Muscle layer of colon (tissue), 2 donors: ENCODE measurements at regions not wholly inside any gene's neighbourhood (a gene's known extent, or its start where the extent isn't known, plus 50 kb on each side); places are given as distances from the start of the nearest gene placed in this dataset.

Experiments
- H3K27ac ChIP-seq: one replicate; pipeline ENCODE4 v1.7.0; 2013; ENCODE audit warnings: low read depth, mild to moderate bottlenecking, low read length, moderate library complexity
- H3K27me3 ChIP-seq, 2 donors: one replicate each; pipeline ENCODE4 v1.7.0; 2013; ENCODE audit warnings: low read length in 2 of 2, mild to moderate bottlenecking in 2 of 2; ENCODE audit not compliant: insufficient read depth in 2 of 2, control insufficient read depth in 1 of 2
- H3K36me3 ChIP-seq: one replicate; pipeline ENCODE4 v1.7.0; 2013; ENCODE audit warnings: mild to moderate bottlenecking, low read length; ENCODE audit not compliant: insufficient read depth
- H3K4me1 ChIP-seq: one replicate; pipeline ENCODE4 v1.7.0; 2013; ENCODE audit warnings: mild to moderate bottlenecking, low read length; ENCODE audit not compliant: insufficient read depth
- H3K4me3 ChIP-seq, 2 donors: one replicate each; pipeline ENCODE4 v1.7.0; 2013; ENCODE audit warnings: low read length in 2 of 2, low read depth in 1 of 2, mild to moderate bottlenecking in 1 of 2, moderate library complexity in 1 of 2
- H3K9ac ChIP-seq: one replicate; pipeline ENCODE4 v1.7.0; 2013; ENCODE audit warnings: low read length
- H3K9me3 ChIP-seq: one replicate; pipeline ENCODE4 v1.7.0; 2013; ENCODE audit warnings: mild to moderate bottlenecking, low read length
- donor health status: abdominal sarcoma.
- donor health status: Adenocarcinoma of cecum.

DNA sequence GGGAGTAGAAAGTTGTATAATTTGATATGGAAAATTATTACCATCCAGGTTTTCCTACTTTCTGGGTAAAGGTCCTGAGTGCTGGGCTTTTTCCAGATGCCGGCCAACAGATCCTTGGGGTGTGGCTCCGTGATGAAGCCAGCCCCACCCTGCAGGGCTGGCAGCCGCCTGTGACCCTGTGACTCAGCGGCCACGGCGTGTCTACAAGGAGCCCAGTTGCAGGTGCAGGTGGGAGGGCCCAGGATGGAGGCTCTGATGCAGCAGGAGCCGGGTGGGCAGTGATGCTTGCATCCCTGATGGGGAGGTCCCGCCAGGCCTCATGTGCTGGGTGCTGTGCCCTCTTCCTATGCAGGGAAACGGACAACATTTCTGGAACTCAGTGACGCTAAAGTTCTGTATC lies 96.0 kb upstream of the ALKAL2 start:
- Histone ChIP-seq H3K27me3 (no peaks in the 10 kb centered on the region), H3K27ac (no peak overlapping the region), H3K4me3 (no peak overlapping the region), H3K9me3 (no peaks in the 10 kb centered on the region), H3K9ac (no peak overlapping the region), H3K4me1 (no peaks in the 10 kb centered on the region), H3K36me3 (no peaks in the 10 kb centered on the region)

DNA sequence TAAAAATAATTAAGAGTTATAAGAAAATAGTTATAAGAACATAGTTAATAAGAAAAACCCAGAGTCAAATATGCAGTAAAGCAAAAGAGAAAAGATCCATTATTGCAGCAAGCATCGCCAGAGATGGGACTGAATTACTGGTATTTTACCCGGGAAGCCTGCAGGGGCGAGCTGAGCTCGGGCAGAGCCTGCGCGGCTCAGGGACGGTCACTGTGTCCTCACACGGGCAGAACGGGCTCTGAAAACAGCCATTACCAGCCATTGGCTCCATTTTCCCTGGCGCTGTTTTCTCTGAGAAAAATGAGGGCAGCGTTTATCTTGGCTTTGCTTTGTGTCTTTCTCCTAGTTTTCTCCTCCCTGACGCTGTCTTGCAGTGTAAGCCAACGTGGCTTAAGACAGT lies 95.3 kb upstream of the ALKAL2 start:
- H3K27me3 ChIP-seq = no peaks in the 10 kb centered on the region

GRCh38 chr2:382728-383022 lies 94.8 kb upstream of the ALKAL2 start:
- H3K27ac ChIP-seq = no peak overlapping the region
- H3K4me1 ChIP-seq = no peaks in the 10 kb centered on the region
- no peak overlapping the region for H3K9ac ChIP-seq
- no peaks in the 10 kb centered on the region for H3K36me3 ChIP-seq
- H3K9me3 ChIP-seq = no peaks in the 10 kb centered on the region
- no peak overlapping the region for H3K4me3 ChIP-seq
- no peaks in the 10 kb centered on the region for H3K27me3 ChIP-seq

More for the DNA sequence above, 95.3 kb upstream of the ALKAL2 start:
- Histone ChIP-seq H3K4me3 (no peak overlapping the region), H3K4me1 (no peaks in the 10 kb centered on the region), H3K27ac (no peak overlapping the region), H3K36me3 (no peaks in the 10 kb centered on the region), H3K9ac (no peak overlapping the region), H3K9me3 (no peaks in the 10 kb centered on the region)

- H3K36me3 ChIP-seq = no peaks in the 10 kb centered on the region
- no peak overlapping the region for H3K4me3 ChIP-seq
- H3K27ac ChIP-seq = no peak overlapping the region
- no peak overlapping the region for H3K9ac ChIP-seq
- no peaks in the 10 kb centered on the region for H3K9me3 ChIP-seq
- H3K4me1 ChIP-seq = no peaks in the 10 kb centered on the region
- no peaks in the 10 kb centered on the region for H3K27me3 ChIP-seq
These were observed 94.2 kb upstream of the ALKAL2 start for GRCh38 chr2:381941-382727.

DNA sequence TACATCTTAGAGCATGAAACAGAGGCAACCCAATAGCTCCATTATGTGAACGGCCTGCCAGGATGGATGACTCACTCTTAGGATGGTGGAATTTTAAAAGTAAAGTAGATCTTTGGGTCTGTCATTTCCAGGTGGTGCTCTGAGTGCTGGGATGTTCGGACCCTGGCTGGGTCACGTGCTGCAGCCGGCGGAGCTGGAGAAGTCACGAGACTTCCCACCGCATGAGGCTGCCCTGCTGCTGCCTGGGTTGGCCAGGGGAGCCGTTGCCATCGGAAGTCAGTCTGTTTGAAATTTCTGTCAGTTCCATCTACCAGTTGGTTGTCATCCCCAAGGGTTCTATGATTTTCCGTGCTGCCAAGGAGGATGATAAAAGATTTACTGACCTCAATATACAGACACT lies 93.3 kb upstream of the ALKAL2 start:
- Histone ChIP-seq H3K9me3 (no peaks in the 10 kb centered on the region), H3K36me3 (no peaks in the 10 kb centered on the region), H3K4me1 (no peaks in the 10 kb centered on the region), H3K4me3 (no peak overlapping the region), H3K9ac (no peak overlapping the region), H3K27me3 (no peaks in the 10 kb centered on the region), H3K27ac (no peak overlapping the region)

GRCh38 chr2:380772-381171 lies 92.9 kb upstream of the ALKAL2 start:
- Histone ChIP-seq H3K27me3 (no peaks in the 10 kb centered on the region), H3K4me1 (no peaks in the 10 kb centered on the region), H3K9me3 (no peaks in the 10 kb centered on the region), H3K4me3 (no peak overlapping the region), H3K27ac (no peak overlapping the region), H3K9ac (no peak overlapping the region), H3K36me3 (no peaks in the 10 kb centered on the region)

- H3K27ac ChIP-seq = no peak overlapping the region
- no peaks in the 10 kb centered on the region for H3K36me3 ChIP-seq
- H3K27me3 ChIP-seq = no peaks in the 10 kb centered on the region
- H3K4me1 ChIP-seq = no peaks in the 10 kb centered on the region
- no peaks in the 10 kb centered on the region for H3K9me3 ChIP-seq
- no peak overlapping the region for H3K9ac ChIP-seq
- H3K4me3 ChIP-seq = no peak overlapping the region
These were observed 92.3 kb upstream of the ALKAL2 start for GRCh38 chr2:380221-380620.

DNA sequence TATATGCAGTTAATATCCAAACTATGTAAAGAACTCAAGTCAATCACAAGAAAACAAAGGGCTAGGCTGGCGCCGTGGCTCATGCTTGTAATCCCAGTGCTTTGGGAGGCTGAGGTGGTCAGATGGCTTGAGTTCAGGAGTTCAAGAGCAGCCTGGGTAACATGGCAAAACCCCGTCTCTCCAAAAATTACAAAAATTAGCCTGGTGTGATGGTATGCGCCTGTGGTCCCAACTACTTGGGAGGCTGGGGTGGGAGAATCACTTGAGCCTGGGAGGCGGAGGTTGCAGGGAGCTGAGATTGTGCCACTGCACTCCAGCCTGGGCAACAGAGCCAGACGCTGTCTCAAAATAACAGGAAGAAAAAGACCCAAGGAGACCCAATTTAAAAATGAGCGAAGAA lies 91.9 kb upstream of the ALKAL2 start:
- Histone ChIP-seq H3K36me3 (no peaks in the 10 kb centered on the region), H3K4me3 (no peak overlapping the region), H3K9me3 (no peaks in the 10 kb centered on the region), H3K27ac (no peak overlapping the region), H3K4me1 (no peaks in the 10 kb centered on the region), H3K27me3 (no peaks in the 10 kb centered on the region), H3K9ac (no peak overlapping the region)

DNA sequence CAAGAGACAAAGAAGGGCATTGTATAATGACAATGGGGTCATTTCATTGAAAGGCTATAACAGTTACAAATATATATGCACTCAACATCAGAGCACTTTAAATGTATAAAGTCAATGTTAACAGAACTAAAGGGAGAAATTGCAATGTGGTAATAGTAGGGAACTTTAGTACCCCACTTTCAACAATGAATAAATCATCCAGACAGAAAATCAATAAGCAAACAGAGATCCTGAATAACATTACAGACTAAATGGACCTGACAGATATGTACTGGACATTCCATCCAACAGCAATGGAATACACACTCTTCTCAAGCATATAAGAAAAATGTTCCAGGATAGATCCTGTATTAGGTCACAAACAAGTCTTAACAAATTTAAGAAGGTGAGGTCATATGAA lies 90.5 kb upstream of the ALKAL2 start:
- Histone ChIP-seq H3K27me3 (no peaks in the 10 kb centered on the region), H3K36me3 (no peaks in the 10 kb centered on the region), H3K4me3 (no peak overlapping the region), H3K9me3 (no peaks in the 10 kb centered on the region), H3K27ac (no peak overlapping the region), H3K9ac (no peak overlapping the region), H3K4me1 (no peaks in the 10 kb centered on the region)

DNA sequence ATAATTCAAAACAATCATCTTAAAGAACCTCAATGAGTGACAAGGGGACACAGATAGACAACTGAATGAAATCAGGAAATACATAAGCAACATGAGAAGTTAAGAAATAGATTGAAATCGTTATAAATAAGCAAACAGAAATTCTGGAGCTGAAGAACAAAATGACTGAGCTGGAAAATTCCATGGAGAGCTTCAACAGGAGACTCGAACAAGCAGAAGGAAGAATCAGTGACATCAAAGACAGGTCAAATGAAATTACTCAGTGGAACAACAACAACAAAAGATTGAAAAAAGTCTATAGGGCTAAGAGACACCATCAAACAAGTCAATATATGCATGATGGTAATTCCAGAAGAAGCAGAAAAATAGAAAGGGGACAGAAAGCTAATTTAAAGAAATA lies 89.5 kb upstream of the ALKAL2 start:
- H3K4me1 ChIP-seq = no peaks in the 10 kb centered on the region
- H3K27me3 ChIP-seq = no peaks in the 10 kb centered on the region
- H3K36me3 ChIP-seq = no peaks in the 10 kb centered on the region
- H3K4me3 ChIP-seq = no peak overlapping the region
- H3K9me3 ChIP-seq = no peaks in the 10 kb centered on the region
- H3K27ac ChIP-seq = no peak overlapping the region
- no peak overlapping the region for H3K9ac ChIP-seq

- H3K9ac ChIP-seq = no peak overlapping the region
- H3K27me3 ChIP-seq = no peaks in the 10 kb centered on the region
- no peak overlapping the region for H3K27ac ChIP-seq
- H3K4me1 ChIP-seq = no peaks in the 10 kb centered on the region
- H3K4me3 ChIP-seq = no peak overlapping the region
- H3K9me3 ChIP-seq = no peaks in the 10 kb centered on the region
- no peaks in the 10 kb centered on the region for H3K36me3 ChIP-seq
These were observed 88.0 kb upstream of the ALKAL2 start for GRCh38 chr2:375956-376307.

- H3K27ac ChIP-seq = no peak overlapping the region
- H3K9me3 ChIP-seq = no peaks in the 10 kb centered on the region
- no peaks in the 10 kb centered on the region for H3K4me1 ChIP-seq
- no peaks in the 10 kb centered on the region for H3K36me3 ChIP-seq
- H3K9ac ChIP-seq = no peak overlapping the region
- no peak overlapping the region for H3K4me3 ChIP-seq
- no peaks in the 10 kb centered on the region for H3K27me3 ChIP-seq
These were observed 87.5 kb upstream of the ALKAL2 start for GRCh38 chr2:375270-375955.
